ENCODE measurements at regions not wholly inside any gene's neighbourhood (a gene's known extent, or its start where the extent isn't known, plus 50 kb on each side); places are given as distances from the start of the nearest gene placed in this dataset.

- Mint-ChIP-seq H3K36me3 (ENCODE audit: insufficient read depth) (no peaks in the 10 kb centered on the region), H3K4me1 (ENCODE audit: low read depth) (peaks cover 37% of the 10 kb centered on the region), H3K27ac (no peak overlapping the region), H3K9me3 (ENCODE audit: low read depth) (no peaks in the 10 kb centered on the region), H3K4me3 (ENCODE audit: low read depth) (no peak overlapping the region), H3K27me3 (peaks cover 3% of the 10 kb centered on the region)
- DNase-seq (ENCODE audit: low spot score, unreplicated experiment): no peak
- TF ChIP-seq CTCF (IDR thresholded peaks at IDR 0.05; ENCODE audit: unreplicated experiment): no peak
These were observed 230.4 kb upstream of the ACVR2A start for GRCh38 chr2:147614471-147614870.

GRCh38 chr2:147610496-147611040 is 234.3 kb upstream of the ACVR2A start:
- no peaks in the 10 kb centered on the region for H3K9me3 Mint-ChIP-seq (ENCODE audit: low read depth)
- no peak overlapping the region for H3K4me3 Mint-ChIP-seq (ENCODE audit: low read depth)
- H3K36me3 Mint-ChIP-seq (ENCODE audit: insufficient read depth): no peaks in the 10 kb centered on the region
- no peak for TF ChIP-seq CTCF (IDR thresholded peaks at IDR 0.05; ENCODE audit: unreplicated experiment)
- H3K27me3 Mint-ChIP-seq: no peaks in the 10 kb centered on the region
- DNase-seq (ENCODE audit: low spot score, unreplicated experiment): no peak
- no peak overlapping the region for H3K27ac Mint-ChIP-seq
- peaks cover 28% of the 10 kb centered on the region for H3K4me1 Mint-ChIP-seq (ENCODE audit: low read depth)

DNA sequence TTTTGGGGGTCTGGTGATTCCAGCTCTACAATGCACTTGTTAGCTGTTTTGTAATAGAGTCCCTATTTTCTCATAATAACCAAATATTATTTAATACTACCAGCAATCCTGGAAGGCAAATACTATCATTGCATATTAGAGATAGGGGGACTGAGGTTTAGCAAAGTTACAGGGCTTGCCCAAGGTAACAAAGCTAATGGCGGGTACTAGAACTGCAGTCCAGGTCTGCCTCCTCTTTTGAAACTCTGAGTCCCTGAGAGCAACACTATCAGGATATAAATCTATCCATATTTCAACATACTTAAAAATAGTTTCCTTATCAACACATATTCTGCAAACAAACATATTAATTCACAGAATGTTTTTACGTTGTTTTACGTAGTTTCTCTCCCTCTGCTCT is 235.5 kb upstream of the ACVR2A start:
- Mint-ChIP-seq H3K36me3 (ENCODE audit: insufficient read depth) (no peaks in the 10 kb centered on the region), H3K9me3 (ENCODE audit: low read depth) (no peaks in the 10 kb centered on the region), H3K4me3 (ENCODE audit: low read depth) (no peak overlapping the region), H3K4me1 (ENCODE audit: low read depth) (peaks cover 19% of the 10 kb centered on the region), H3K27ac (no peak overlapping the region), H3K27me3 (no peaks in the 10 kb centered on the region)
- DNase-seq (ENCODE audit: low spot score, unreplicated experiment): no peak
- TF ChIP-seq CTCF (IDR thresholded peaks at IDR 0.05; ENCODE audit: unreplicated experiment): no peak

- Mint-ChIP-seq H3K4me3 (ENCODE audit: low read depth) (no peak overlapping the region), H3K9me3 (ENCODE audit: low read depth) (peaks cover 3% of the 10 kb centered on the region), H3K27me3 (no peaks in the 10 kb centered on the region), H3K4me1 (ENCODE audit: low read depth) (peaks cover 18% of the 10 kb centered on the region), H3K36me3 (ENCODE audit: insufficient read depth) (peaks cover 2% of the 10 kb centered on the region), H3K27ac (no peak overlapping the region)
- TF ChIP-seq CTCF (IDR thresholded peaks at IDR 0.05; ENCODE audit: unreplicated experiment): no peak
- no peak for DNase-seq (ENCODE audit: low spot score, unreplicated experiment)
These were observed 237.4 kb upstream of the ACVR2A start for GRCh38 chr2:147607379-147607778.

DNA sequence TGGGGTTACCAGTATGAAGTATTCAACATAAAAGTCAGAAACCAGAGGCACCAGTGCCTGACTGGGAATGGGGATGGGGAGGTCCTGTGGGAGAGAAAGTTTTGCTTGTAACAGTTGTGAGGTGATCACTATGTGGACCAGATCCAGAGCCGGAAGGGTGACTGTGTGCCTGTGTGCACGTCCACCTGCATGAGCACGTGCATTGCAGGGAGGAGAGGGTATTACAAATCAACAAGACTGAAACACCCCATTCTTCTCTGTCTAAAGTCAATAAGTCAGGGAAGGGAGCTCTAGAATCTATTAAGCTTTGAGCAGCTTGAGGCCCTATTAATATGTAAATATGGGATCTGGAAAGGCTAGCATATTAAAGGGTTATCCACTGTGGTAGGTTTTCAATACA is 241.0 kb upstream of the ACVR2A start:
- Mint-ChIP-seq H3K36me3 (ENCODE audit: insufficient read depth) (peaks cover 2% of the 10 kb centered on the region), H3K4me3 (ENCODE audit: low read depth) (no peak overlapping the region), H3K27me3 (peaks cover 10% of the 10 kb centered on the region), H3K27ac (no peak overlapping the region), H3K9me3 (ENCODE audit: low read depth) (peaks cover 6% of the 10 kb centered on the region), H3K4me1 (ENCODE audit: low read depth) (peaks cover 10% of the 10 kb centered on the region)
- no peak for TF ChIP-seq CTCF (IDR thresholded peaks at IDR 0.05; ENCODE audit: unreplicated experiment)
- no peak for DNase-seq (ENCODE audit: low spot score, unreplicated experiment)

Measured in progenitor cell of endocrine pancreas (in vitro differentiated cells).